ENCODE measurements at regions not wholly inside any gene's neighbourhood (a gene's known extent, or its start where the extent isn't known, plus 50 kb on each side); places are given as distances from the start of the nearest gene placed in this dataset.

DNA sequence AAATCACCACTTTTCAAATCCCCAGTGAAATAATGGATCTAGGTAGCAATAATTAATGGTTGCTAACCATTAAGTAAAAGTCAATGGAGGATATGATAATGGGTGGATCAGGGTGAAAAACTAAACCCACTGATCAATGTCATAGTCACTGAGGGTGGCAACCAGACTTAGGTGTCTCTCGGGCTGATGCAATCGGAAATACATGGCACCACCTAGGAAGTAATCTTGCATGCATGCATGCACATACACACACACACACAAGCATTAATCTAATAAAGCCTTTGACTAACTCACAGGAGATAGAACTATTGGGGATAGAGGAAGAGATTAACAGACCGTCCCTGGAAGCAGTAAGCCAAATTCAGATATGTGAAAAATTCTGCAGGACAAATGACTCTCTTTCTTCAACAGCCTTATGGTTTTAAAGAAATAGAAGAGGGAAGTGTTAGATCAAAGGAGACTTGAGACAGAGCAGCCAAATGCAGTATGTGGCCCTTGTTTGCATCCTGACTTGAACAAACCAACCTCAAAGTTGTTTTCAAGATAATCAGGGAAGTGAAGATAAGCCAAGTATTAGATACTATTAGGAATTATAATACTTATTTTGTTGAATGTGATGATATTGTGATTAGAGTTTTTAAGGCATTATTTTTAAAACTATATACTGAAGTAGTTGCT, 186.0 kb upstream of the RMP24 start (continued):
- TF ChIP-seq KDM1A (IDR thresholded peaks at IDR 0.05; ENCODE audit: borderline replicate concordance, low read length), result no peak
- TF ChIP-seq RXRA (IDR thresholded peaks at IDR 0.05; ENCODE audit: insufficient read depth, low read depth, low read length), result no peak
- TF ChIP-seq GTF2F1 (IDR thresholded peaks at IDR 0.05; ENCODE audit: borderline replicate concordance, low read depth, low read length), result no peak
- no peak for TF ChIP-seq SP2 (IDR thresholded peaks at IDR 0.05; ENCODE audit: low read length)
- TF ChIP-seq KDM5A (IDR thresholded peaks at IDR 0.05; ENCODE audit: low read length), result no peak
- no peak for TF ChIP-seq JUN (IDR thresholded peaks at IDR 0.05; ENCODE audit: low read depth, low read length)
- no peak for TF ChIP-seq SRF (IDR thresholded peaks at IDR 0.05; ENCODE audit: low read depth, low read length)
- no peak for TF ChIP-seq BCL11A (IDR thresholded peaks at IDR 0.05; ENCODE audit: low read depth in 2 of 2, low read length in 2 of 2)
- no peak for TF ChIP-seq ZNF274 (IDR thresholded peaks at IDR 0.05; ENCODE audit: borderline replicate concordance, extremely low read depth, low read length)
